ENCODE measurements at regions not wholly inside any gene's neighbourhood (a gene's known extent, or its start where the extent isn't known, plus 50 kb on each side); places are given as distances from the start of the nearest gene placed in this dataset.

GRCh38 chr14:28870033-28870564 lies 103.5 kb downstream of the FOXG1 start:
- TF ChIP-seq CTCF (conservative IDR thresholded peaks at IDR 0.05 in 1 of 2, IDR thresholded peaks at IDR 0.05 in 1 of 2; ENCODE audit: extremely low read depth in 1 of 2, insufficient read depth in 1 of 2, low read depth in 1 of 2, low read length in 2 of 2), result no peak
- no peak for TF ChIP-seq EZH2 (IDR thresholded peaks at IDR 0.05; ENCODE audit: borderline replicate concordance, low read length)
